GM19395 (cell line): ENCODE measurements at regions not wholly inside any gene's neighbourhood (a gene's known extent, or its start where the extent isn't known, plus 50 kb on each side); places are given as distances from the start of the nearest gene placed in this dataset.
"Not testable (repeated sequence)": the region's sequence is repeated elsewhere in the genome, so short reads cannot be mapped to it uniquely, and the experiment has no call there.

Experiments used
- ATAC-seq: cut with Tn5 transposase; IDR thresholded peaks from one replicate; pipeline ENCODE4 v1.9.1; 2021; ENCODE audit warnings: mild to moderate bottlenecking, moderate library complexity; ENCODE audit not compliant: unreplicated experiment

DNA sequence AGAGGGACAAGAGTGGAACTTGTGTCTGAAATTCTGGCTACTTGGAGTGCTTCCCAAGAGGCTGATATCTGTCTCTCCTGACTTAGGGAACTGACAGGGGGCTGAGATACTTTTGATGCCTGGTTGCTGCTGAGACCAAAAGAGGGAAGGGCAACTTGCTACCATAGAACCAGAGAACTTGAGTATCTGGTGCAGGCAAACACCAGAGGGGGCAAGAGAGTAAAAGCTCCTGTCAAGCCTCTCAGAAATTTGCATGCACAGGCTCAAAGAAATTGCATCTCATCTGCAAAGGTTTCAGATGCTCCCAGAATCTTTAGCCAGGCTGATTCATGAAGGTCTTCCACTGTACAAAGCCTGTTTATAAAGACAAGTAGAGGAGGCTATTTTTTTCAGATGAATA lies 391.3 kb upstream of the FOXG1 start:
- no peak for ATAC-seq

DNA sequence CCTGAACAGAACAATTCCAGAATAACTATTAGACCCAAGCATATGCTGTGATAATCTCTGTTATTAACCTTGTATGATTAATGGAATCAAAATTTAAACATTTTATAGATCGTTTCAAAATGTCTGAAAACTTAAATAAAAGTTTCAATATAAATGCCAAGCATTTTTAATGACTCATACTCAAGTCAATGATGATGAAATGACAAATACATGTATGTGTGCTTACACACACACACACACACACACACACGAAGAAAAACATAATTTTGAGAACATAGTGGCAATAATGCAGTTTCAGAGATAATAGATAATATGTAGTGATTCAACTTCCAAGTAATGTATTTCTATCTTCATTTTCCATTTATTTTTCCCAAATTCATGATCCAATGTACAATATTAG lies 384.9 kb upstream of the FOXG1 start:
- ATAC-seq = no peak

GRCh38 chr14:28382444-28383190 lies 384.0 kb upstream of the FOXG1 start:
- ATAC-seq = no peak

- no peak for ATAC-seq
These were observed 368.1 kb upstream of the FOXG1 start for GRCh38 chr14:28398506-28398905.

DNA sequence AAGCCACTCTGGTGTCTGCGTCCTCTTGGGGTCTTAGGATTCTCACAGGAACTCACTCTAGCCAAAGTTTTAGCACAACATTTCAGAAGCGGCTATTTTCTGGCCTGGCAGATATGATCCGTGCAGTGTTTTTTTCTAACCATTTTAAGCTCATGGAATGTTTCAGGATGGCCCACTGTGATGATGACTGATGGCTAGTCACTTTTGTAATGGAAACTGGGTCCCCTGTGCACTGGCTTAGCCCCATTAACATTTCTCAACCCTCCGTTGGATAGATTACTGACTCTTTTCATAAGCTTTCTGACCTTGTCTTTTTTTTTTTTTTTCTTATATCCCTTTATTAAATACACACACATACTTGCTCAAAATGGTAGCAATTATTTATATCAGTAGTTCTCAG lies 364.9 kb upstream of the FOXG1 start:
- ATAC-seq = not testable (repeated sequence)

- ATAC-seq = no peak
These were observed 360.4 kb upstream of the FOXG1 start for GRCh38 chr14:28406196-28406595.

DNA sequence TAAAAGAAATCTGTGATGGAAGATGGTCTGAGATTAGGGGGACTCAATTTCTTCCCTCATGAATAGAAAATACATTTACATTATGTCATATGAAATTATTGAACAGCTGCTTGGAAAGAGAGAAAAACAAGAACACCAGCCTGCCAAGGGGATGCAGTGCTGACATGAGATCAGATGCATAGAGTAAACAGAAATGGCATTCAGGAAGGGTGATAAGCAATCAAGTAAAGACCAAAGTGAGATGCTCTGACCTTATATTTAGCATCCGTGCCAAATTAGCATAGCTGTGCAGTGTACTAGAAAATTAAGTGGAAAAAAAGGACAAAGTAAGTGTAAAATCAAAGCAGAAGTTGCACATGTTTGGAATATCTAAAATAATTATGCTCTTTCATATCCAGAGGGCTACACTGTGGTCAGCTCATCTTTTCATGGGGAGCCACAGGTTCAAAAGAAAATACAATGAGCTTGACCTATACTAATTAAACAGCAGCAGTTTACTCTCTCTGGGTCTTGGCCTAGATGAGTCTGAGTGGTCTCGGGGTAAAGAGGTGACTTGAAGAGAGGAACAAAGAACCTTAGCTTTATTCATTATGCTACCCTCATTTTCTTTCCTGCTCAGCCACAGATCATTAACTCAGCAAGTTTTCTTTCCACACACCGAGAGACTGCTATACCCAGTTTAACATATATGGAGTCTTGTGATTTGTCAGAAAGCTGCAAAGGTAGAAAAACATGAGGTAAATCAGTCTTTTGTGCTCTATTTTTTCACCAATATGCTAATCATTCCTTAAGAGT lies 359.4 kb upstream of the FOXG1 start:
- ATAC-seq = no peak

GRCh38 chr14:28407996-28408395 lies 358.6 kb upstream of the FOXG1 start:
- ATAC-seq = no peak

DNA sequence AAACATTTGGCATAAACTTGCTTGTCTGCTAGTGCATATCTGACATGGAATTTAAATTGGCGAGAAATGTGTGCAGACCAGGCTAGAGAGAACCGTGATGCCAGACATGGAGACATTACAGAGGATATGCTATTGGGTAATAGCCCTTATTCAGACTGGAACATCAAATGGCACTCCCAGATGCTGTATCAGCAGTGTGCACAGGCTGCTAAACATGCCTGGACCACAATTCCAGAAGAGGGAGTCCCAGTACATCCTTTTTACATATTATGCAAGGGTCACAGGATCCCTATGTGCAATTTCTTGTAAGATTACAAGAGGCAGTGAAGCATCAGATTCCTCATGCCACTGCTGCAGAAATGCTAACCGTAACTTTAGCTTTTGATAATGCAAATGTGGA lies 354.5 kb upstream of the FOXG1 start:
- ATAC-seq = no peak

- ATAC-seq = no peak
These were observed 339.6 kb upstream of the FOXG1 start for GRCh38 chr14:28426960-28427359.

- no peak for ATAC-seq
These were observed 329.8 kb upstream of the FOXG1 start for GRCh38 chr14:28436821-28437220.

GRCh38 chr14:28461389-28461788 lies 305.2 kb upstream of the FOXG1 start:
- no peak for ATAC-seq

- ATAC-seq = no peak
These were observed 299.0 kb upstream of the FOXG1 start for GRCh38 chr14:28467611-28468010.

- ATAC-seq = no peak
These were observed 298.1 kb upstream of the FOXG1 start for GRCh38 chr14:28468191-28469151.

DNA sequence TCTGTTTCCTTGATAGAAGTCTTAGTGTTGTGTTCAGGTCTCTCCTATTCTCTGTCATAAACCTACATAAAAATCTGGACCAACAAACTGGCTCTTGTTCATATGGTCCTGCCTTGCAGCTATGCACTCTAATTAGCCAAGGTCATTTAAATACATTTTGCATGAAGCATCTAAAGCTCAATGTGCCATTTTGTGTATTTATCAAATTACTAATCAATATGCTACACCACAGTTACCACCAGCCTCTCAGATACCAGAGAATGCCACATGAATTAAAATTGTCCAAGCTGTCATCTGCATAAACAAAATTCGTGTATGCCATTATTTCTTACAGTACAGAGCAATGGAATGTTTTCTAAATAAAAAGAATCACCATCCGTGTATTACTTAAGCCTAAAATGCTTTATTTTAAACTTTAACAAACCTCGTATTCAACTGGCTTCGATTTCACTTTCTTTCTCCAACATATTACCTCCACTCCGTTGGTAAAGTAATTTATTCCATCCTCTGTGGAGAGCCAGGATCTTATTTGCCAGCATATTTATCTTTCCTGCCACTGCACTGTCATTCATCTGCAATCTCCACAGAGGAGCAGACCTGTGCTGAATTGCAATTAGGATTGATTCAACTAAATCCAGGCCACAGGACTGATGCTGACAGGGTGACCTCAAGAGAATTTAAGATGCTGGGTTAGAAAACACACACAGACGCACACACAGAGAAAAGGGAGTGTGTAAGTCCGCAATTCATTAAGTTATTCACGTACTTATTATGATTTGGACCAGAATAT lies 284.1 kb upstream of the FOXG1 start:
- ATAC-seq = no peak

DNA sequence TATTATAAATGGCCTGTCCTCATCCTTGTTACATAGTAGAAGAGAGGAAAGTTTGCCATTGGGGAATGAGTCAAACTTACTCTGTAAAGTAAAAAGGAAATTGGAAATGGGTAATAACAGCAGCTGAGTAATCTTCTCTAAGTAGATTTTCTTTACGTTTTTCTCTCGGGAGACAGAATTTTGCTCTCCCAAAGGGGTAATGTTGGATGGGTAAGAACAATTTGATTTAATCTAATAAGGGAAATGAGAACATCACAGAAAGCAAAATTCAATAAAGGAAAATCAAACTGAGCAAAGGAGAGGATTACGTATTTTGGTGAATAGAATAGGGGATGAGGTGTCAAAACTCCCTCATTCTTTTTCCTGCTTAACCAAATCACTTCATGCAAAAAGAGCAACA lies 283.1 kb upstream of the FOXG1 start:
- ATAC-seq = no peak

DNA sequence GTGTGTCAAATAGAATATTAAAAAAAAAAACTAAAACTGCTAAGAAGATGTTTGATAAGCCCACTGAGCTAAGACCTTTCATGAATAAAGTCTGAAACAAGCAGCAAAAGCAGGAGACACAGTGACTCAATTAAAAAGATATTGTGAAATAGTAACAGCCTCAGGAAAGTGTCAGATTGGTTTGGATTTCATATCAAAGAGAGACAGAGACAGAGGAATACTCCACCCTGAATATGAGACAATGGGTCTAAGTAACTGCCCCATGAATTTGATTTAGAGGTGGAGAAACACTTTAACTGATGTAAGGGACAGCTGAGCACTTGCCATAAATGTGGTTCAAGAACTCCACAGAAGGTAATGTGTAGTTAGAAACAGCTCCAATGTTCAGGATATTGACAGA lies 277.9 kb upstream of the FOXG1 start:
- no peak for ATAC-seq

- ATAC-seq = no peak
These were observed 273.1 kb upstream of the FOXG1 start for GRCh38 chr14:28493516-28493915.

DNA sequence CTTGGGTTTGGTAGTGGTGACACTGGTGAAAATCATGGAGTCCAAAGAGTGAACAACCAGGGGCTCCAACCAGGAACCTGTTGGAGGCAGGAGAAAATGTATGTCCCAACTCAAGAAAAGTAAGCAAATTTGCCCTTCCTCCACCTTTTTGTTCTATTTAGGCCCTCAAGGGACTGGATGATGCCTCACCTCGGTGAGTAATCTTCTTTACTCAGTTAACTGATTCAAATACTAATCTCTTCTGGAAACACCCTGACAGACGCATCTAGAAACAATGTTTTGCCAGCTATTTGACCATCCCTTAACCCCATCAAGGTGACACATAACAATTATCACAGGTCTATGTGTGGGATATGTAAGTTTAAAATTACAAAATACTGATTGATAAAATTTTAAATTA lies 272.4 kb upstream of the FOXG1 start:
- ATAC-seq = no peak

DNA sequence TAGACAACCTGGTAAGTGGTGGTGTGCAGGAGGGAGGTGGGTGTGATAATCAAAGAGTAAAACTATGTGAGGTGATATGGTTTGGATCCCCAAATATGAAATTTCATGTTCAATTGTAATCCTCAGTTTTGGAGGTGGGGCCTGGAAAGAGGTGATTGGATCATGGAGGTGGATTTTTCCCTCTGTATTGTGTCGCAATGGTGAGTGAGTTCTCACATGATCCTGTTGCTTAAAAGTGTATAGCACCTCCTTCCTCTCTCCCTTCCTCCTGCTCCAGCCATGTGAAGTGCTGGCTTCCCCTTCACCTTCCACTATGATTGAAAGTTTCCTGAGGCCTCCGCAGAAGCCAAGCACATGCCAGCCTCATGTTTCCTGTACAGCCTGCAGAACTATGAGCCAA lies 270.2 kb upstream of the FOXG1 start:
- no peak for ATAC-seq

DNA sequence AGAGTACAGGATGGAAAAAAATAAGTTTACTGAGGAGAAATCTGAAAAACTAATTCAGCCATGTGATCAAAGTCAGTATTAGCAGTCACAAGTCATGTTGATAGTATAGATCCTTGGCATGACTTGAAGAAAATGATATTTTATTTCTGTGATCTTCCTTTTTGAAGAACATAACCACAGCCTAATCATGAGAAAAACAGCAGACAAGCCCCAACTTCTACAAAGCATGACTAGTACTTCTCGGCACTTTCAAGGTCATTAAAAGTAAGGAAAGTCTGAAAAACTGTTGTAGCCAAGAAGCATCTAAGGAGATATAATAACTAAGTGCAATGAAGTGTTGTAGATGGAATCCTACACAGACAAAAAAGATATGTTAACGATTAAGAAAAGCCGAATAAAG lies 264.1 kb upstream of the FOXG1 start:
- ATAC-seq = no peak
